CD4-positive, alpha-beta T cell treated with Interleukin-1 beta for 1 hour (primary cell): ENCODE measurements at regions not wholly inside any gene's neighbourhood (a gene's known extent, or its start where the extent isn't known, plus 50 kb on each side); places are given as distances from the start of the nearest gene placed in this dataset.
"Not testable (repeated sequence)": the region's sequence is repeated elsewhere in the genome, so short reads cannot be mapped to it uniquely, and the experiment has no call there.

ENCODE experiments used
- DNase-seq, 2 donors: peaks; one replicate each; pipeline ENCODE4 v3.0.0-alpha.2; 2020 to 2022

DNA sequence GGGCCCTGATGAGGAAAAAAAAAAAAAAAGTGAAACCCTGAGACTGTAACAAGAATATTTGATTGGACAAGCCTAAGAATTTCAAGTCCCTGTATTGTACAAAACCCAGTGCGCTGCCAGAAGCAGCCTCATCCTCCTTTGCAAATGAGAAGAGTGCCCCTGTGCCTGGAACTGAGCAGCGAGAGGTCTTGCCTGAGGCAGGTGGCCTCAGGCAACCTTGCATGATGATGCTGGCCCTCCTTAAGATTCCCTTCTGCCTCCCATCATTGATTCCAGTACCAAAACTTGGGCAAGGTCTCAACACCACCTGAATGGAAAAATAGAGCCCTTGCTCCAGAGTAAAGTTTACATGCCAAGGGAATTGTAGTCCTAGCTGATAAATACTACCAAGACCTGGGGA, 129.6 kb upstream of the RAB4A start:
- no peak for DNase-seq

DNA sequence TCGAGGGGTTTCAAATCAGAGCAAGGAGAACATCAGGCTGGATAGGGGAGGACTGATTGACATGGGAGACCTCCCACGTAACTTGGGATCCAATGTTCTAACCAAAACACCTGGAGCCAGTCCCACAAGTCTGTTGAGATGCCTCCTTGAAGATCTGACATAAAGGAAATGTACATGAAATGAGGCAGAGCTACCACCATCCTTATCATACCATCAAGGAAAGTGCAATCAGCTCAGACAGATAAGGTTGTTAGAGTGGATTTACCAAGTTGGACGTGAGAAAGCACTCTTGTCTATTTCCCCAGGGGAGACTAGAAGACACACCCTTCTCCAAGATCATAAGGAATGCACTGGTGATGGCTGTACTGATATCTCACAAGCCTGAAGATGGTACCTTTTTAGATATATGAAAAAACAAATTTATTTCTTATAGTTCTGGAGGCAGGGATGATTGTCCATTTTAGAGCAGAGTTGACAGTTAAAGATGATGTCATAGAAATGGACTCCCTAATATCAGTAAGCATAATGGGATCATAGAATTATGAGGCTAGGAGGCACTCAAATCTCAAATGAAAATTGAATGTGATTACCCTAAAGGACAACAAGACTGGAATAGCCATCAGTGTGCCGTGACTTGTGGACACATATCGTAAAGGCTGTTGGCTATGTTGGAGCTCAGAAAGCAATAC, 129.1 kb upstream of the RAB4A start:
- no peak for DNase-seq

DNA sequence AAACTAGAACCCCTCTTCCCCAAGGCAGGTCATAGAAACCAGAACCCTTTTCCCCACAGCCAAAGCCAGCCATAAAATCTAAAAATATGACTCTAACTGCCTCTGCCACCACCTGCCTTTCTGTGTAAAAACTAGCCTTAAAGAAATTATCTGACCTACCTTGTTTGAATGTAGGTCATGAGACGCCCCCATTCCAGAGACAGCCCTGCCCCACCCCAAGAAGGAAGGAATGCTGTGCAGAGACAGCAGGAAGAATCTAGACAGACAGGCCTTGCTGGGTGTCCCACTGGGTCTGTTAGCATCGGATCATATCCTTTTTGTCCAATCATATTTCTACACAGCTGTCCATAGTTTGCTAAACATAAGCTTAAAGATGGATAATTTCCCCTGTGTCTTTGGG, 128.4 kb upstream of the RAB4A start:
- DNase-seq = no peak

DNA sequence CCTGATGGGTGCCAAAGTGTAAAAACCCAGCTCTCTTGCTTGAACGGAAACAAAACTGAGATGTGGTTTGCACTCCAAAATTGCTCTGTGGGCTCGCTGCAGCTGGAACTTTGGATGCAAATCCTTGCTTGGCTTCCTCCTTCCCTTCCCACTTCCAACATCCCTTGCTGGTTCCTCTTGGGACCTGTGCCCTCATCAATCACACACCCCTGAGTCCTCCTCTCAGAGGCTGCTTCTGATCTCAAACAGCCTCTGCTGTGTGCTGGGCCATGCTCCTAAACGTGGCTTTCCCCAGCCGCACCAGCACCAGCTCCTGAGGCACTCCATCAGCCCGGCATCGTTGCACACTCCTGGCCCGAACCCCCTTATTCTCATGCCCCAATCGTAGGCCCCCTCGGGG, 124.3 kb upstream of the RAB4A start:
- no peak for DNase-seq

DNA sequence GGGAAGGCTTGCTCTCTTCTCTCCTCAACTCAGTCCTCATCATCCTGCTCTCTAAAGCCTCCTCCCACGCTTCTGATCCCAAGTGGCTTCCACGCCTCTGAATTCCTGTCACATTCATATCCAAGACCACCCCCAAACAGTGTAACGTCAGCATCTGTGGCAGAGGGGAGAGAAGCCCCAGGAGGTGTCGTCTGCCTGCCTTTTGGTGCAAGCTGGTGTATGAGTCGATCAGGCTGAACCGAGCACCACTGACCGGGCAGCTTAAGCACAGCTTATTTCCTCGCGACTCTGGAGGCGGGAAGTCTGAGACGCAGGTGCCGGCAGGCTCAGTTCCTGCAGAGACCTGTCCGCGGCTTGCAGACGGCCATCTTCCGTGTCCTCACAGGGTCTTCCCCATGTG, 123.8 kb upstream of the RAB4A start:
- no peak for DNase-seq

DNA sequence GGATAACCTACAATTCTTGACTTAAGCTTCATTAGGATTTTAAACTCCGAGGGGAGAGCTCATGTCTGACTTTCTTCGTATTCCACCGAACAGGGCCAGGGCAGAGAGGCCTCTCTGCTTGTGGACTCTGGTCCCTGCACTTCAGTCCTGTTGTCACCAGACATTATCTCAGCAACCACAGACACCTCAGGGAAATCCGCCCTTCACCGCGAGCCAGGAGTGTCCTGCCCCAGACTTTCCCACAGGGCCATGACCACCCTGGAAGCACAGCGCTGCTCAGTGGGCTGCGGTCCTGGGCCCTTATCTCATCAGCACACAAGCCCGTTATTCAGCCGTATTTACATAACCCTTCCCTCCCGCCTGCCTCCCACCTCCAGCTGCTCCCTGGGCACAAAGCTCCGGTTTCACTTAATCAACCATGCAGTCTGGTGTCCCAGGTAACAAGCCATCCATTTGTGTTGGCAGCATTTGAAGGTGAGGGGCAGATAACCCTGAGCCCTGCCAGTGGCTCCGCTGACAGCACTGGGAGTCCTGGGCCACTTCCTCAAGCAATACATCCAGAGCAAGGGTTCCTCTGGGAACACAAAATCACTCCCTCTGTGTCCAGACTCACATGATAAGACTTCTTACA, 122.8 kb upstream of the RAB4A start:
- DNase-seq = no peak

DNA sequence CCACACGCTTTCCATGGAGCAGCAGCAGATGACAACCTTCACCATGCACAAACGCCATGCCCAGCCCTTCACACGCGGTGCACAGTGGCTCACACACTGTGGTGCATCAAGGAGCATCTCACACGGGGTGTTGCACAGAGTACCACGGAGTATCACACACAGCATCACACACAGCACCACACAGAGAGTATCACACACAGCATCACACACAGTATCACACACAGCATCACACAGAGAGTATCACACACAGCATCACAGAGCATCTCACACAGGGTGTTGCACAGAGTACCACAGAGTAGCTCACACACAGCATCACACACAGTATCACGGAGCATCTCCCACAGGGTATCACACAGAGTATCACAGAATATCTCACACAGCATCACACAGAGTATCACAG, 122.2 kb upstream of the RAB4A start:
- DNase-seq = no peak

DNA sequence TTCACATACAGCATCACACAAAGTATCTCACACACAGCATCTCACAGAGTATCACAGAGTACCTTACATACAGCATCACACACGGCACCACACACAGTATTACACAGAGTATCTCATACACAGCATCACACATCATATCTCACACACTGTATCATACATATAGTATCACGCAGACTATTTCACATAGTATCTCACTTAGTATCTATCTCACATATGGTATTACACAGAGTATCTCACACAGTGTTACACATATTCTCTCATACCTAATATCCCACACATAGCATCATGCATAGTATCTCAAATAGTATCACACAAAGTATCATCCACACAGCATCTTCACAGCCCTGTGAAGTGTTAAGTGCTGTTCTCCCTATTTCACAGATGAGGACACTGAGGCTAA, 121.5 kb upstream of the RAB4A start:
- DNase-seq = no peak

DNA sequence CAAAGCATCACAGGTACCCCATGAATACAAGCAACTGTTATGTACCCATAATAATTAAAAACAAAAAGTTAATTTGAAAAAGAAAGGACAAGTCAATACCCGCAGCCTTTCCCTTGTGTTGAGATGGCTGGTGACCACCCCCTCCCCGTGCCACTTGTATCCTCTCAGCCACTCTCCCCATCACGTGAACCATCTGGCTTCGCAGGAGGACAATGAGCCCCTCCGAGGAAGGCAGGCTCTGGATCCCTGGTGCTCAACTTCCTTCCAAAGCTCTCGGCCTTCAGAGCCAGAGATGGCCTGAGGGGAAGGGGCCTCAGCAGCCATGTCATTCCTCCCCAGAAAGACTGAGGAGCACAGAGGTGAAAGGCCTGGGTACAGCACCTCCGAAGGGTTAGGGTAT, 120.4 kb upstream of the RAB4A start:
- no peak for DNase-seq

DNA sequence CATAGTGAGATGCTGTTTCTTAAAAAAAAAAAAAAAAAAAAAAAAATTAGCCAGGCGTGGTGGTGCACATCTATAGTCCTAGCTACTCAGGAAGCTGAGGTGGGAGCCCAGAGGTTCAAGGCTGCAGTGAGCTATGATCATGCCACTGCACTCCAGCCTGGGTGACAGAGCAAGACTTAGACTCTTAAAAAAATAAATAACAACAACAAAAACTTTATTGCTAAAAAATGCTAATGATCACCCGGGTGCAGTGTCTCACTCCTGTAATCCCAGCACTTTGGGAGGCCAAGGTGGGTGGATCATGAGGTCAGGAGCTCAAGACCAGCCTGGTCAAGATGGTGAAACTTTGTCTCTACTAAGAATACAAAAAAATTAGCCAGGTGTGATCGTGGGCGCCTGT, 119.5 kb upstream of the RAB4A start:
- DNase-seq = not testable (repeated sequence)

DNA sequence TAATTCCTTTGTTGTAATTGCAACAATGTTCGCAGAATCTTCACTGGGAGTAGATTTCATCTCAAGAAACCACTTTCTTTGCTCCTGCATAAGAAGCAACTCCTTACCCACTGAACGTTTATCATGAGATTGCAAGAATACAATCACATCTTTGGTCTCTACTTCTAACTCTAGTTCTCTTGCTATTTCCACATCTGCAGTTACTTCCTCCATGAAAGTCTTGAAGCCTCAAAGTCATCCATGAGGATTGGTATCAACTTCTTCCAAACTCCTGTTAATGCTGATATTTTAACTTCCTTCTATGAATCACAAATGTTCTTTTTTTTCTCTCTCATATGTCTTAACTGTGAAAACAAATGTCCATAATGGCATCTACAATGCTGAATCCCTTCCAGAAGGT, 118.6 kb upstream of the RAB4A start:
- DNase-seq = no peak

DNA sequence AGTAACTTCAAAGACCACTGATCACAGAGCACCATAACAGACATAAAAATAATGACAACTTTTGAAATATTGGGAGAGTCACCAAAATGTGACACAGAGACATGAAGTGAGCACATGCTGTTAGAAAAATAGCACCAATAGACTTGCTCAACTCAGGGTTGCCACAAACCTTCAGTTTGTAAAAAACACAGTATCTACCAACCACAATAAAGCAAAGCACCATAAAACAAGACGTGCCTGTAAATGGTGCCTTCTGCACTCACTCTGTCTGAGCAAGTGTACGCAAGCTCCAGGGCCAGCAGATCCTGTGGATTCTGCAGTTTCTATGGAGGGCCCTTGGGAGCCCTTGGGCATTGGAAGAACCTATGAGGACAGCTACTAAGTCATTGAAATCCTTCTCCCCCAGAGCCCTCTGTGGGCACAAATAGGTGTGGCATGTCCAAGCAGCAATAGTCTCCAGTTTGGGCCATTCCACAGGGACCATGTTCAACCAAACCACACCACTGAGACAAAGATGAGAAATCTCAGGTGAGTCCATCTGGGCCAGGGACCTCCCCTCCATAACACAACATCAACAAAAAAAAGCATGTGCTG, 116.9 kb upstream of the RAB4A start:
- no peak for DNase-seq

DNA sequence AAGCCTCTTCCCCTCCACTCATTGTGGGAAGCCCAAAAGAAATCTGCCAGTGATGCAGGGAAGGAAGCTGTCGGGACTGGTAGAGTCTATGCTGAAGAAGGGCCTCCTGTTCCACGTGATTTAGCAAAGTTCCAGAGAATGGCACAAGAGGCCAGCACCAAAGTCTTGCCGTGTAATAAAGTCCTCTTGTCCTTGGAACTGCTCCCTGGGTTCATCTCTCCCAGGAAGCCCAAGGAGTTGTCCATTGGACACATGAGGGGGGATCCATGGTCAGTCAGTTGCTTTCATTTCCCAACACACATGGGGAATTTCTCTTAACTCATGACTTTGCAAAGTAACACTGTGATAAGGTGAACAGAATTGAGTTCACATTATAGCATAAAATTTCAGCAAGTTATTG, 116.1 kb upstream of the RAB4A start:
- DNase-seq = no peak

DNA sequence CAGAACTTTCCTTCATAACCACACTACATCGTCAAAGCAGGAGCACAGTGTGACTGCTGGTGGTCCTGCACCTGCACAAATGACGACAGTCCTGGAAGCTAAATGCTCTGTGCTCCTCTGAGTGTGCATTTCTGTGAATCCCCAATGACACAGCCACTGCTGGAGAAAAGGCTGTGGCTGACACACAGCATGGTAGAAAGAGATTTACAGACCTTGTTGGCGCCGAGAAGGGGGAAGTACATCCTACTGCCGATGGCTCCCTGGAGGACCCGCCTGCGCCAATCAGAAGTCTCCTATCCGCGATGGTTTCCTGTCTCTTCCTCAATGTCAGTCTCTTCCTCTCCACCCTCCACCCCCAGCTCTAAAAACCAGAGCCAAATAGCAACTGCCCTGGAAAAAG, 115.4 kb upstream of the RAB4A start:
- DNase-seq = peak; percentile 25 to 54

DNA sequence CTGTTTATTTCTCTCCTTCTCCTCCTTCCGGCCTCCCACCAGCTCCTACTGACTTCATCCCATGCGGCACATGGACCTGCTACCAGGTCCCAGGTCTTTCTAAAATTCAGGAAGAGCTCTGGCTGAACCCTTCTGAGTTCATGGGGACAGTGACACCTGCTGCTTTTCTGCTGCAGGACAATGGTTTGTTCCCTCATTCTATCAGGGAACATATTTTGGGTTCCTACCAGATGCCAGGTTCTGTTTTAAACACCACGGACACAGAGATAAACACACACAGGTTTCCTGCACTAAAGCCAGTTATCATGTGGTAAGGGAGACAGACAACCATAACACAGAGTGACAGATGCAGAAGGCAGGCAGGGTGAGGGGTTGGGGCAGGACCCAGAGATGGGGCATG, 114.0 kb upstream of the RAB4A start:
- no peak for DNase-seq

DNA sequence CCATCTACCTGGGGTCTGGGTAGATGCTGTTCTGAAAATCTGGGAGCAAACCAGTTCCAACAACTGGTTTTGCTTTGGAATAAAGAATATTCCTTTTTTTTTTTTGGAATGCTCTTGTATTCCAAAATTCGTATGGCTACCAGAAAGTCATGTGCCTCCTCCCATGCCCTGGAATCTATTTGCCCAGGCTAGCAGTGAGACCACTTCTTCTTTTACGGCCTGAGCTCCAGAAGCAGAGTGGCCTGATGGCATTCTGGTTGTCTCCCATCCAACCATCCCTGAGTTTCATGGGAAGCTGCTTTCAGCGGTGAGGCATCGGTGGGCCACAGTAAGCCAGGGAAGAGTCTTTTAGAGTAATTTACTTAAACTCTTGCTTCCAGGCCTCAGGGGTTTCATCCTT, 113.4 kb upstream of the RAB4A start:
- DNase-seq = no peak

DNA sequence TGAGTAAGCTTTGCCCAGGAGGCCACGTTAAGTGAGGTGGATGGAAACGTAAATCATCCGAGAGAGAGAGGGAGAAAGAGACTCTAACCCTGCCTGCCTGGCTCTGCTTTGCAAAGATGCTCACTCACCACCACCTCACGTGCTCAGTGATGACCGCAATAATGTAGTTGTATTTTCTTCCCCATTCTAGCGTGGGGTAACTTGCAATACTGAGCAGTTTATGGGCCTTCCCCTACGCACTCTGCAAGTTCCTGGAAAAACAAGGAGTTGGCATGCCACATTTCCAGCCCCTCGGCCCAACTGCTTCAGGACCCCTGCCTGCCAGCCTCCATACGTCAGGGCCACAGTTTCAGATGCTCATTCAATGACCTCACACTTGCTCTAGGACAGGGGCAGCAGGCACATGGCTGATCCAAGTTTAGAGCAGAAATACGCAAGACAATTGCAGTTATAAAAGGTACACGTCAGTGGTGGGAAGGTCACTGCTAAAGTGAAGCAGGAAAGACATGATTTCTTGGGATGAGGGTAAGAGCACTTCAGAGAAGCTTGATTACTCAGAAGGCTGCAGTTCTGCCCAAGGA, 112.5 kb upstream of the RAB4A start:
- DNase-seq = peak in 1 of 2 donors; percentile 52

DNA sequence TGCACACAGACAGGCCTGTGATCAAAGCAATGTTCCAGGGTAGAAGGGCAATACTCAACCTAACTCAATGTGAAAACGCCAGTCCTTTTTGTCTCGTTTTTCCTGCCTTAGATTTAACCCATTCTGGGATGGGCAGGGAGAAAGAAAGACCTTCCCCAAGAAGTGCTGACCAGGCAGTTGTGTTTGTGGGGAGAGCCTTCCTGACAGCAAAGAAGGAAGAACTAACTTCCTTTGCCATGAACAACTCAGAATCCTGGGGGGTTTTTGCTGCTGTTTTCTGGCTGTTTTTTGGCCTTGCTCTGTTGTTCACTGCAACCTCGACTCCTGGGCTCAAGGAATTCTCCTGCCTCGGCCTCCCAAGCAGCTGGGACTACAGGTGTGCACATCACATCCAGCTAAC, 112.0 kb upstream of the RAB4A start:
- no peak for DNase-seq

DNA sequence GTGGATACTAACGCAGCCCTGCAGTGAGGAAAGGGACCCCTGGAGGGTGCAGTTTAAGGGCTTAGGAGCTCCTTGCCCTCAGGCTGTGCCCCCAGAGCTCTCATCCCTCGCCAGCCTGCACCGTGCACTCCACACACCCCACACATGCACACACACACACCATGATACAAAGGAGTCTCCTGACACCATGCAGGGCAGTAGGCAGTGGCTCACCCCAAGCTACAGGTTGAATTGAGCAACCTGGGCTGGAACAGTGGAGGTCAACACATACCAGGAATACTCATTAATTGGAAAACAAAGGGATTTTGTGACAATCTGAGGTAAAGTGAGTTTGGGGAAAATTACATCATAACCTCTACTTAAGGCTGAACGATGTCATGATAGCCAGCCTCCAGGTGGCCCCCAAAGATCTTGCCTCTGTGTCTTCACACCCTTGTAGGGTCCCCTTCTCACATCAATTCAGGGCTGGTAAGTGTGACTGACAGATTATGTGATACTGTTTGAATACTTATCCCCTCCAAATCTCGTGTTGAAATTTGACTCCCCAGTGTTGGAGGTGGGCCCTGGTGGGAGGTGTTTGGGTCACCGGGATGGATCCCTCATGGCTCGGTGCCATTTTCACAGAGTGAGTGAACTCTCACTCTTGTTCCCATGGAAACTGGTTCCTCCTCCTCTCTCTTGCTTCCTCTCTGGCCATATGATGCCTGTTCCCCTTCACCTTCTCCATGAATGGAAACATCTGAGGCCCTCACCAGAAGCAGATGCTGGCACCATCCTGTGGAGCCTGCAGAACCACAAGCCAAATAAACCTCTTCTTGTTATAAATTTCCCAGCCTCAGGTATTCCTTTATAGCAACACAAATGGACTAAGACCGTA, 111.0 kb upstream of the RAB4A start:
- DNase-seq = no peak

DNA sequence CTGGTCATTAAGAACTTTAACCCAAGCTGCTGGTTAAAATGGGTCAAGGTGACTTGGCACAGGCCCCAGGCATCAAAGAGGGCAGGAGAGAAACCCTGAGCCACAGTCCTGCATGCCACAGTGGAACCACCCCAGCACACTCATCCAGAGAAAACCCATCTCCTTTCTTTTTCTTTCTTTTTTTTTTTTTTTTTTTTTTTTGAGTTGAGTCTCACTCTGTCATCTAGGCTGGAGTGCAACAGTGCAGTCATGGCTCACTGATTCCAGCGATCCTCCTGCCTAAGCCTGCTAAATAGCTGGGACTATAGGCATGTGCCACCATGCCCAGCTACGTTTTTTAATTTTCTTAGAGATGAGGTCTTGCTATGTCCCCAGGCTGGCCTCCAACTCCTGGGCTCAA, 109.2 kb upstream of the RAB4A start:
- DNase-seq = no peak

DNA sequence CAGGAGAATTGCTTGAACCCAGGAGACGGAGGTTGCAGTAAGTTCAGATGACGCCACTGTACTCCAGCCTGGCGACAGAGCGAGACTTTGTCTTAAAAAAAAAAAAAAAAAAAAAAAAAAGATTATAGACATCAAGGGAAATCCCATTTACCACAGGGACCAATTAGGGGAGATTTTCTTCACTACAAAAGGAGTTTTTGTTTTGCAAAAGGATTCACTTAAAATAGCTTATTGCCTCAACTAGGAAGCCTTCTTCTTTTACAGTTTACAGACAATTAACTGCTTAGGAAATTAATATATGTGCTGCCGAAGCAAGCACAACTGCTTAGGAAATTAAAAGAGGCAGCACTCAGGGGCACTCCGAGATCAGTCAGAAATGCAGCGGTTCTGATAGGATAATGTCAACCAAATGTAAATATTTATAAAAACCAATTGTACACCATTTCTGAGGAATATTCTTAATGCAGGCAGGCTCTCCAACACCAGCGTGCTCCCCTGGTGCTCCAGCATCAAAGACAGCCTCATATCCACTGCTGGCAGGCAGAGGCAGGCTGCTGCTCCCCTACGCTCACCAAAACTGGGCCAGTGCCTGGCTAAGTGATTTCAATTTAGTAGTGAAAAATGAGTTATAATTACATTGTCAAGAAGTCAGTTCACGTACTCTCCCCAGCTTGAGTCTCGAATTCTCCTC, 107.9 kb upstream of the RAB4A start:
- no peak for DNase-seq

DNA sequence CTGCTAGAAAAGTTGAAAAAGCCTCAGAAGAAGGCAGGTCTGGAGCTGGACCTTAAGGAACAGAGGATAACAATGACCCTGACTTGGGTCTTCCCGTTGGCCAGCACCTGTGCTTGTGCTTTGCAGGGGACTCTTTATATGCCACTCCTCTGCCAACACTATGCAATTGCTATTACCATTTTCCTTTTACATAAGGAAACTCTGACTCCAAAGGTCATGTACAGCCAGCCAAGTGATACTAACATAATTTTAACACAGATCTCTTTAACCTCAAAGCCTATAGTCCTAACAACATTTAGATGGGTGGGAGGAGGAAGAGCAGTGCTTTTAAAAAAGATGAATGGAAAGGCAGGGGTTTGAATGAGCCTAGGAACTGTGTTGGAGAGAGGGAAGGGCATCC, 106.6 kb upstream of the RAB4A start:
- DNase-seq = no peak
